NCI-H2171 treated with DMSO at 0.1 percent for 48 hours (cell line): ENCODE measurements at regions not wholly inside any gene's neighbourhood (a gene's known extent, or its start where the extent isn't known, plus 50 kb on each side); places are given as distances from the start of the nearest gene placed in this dataset.

Source experiments
- DNase-seq: peaks from one replicate; lab custom pipeline; 2025; lab: John Stamatoyannopoulos, UW

DNA sequence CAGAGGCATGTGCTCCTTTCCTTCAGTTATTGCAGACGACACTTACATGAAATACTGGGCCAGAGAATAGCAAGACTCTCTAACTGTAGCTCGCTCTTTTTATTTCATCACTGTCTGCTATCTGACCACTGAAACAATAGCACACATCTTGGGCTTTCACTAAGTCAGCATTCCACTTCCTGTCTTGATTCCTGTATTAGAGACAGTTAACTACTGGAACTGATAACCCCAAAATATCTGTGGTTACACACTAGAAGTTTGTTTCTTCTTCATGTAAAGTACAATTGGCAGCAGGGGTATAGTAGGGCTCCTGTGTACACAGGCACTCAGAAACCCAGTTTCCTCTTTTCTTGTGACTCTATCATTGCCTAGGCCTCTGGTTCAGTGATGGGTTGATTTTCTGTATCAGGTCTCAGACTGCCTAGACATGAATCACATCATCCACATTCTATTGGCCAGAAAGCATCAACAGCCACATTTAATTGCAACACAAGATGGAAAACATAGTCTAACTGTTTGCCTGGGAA, 230.2 kb upstream of the CD96 start:
- DNase-seq, result no peak

DNA sequence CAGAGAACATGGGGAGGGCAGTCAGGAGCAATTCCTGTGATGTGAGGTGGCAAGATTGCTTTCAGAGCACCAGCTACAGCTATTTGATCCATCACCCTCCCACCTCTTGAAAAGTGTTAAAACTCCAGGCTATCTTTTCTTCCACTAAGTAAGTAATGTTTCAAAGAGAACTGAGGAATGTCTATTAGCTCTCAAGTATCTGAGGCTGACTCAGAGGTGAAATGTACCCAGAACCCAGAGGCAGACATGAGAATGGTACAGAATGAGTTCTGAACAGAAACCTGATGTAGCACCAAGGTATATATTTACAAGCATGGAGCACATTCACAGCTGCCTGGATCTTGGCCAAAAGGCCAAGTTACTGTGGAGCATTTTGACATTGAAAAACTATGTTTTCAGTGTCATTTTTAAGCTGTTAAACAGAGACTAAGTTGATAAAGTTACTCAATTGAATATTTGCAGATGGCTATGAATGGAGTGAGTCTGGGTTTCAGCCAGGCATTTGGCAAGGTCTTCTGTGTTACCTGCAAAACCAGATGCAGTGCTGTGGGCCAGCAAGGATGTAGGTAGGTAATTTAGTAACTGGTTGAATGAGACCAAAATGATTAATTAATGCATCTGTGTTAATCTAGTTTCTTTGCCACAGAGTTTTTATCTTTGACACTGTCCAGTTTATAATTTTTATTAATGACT, 227.7 kb upstream of the CD96 start:
- no peak for DNase-seq

DNA sequence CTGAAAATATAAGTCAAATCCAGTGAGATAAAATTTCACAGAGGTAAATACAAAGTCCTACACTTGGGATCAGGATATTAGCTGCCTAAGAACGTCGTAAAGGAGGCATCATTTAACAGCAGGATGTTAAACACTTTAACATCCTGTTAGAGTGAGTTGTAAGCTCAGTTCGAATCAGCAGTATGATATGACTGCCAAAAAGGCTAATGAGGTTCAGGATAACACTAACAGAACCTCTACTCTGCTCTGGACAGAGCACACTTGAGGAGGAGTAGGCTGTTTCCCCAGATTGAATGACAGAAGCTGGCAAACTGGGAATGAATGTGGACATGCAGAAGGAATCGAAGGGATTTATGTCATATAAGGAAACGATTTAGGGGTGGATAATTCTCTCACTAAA, 227.1 kb upstream of the CD96 start:
- DNase-seq, result no peak

DNA sequence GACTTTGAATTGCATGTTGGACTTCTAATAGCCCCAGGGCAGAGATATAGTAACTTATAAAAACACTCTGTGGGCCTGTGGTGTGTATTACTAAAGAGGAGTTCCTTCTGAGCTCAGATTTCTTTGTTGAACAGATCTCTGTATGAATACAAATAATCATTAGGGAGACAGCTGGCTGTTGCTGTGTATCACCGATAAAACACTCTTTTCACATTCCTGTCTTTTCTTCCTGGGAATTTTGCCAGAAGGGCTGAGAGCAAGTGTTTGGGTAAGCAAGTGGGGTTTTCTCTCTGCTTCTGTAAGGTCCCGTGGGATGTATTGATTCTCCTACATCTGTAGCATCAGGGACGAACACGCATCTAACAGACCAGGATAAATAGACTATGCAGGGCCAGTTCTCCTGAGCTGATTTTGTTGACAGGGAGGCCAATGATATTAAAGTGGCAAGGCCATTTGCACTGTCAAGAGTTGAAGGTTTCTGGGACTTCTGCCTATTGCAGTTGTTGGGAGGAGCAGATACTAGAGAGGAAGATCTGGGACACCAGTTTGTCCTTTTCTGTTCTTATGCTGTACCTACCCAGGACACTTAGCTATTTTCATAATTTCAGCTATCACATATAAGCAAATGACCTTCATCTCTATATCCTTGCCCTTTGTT, 225.9 kb upstream of the CD96 start:
- DNase-seq, result peak; percentile 87

DNA sequence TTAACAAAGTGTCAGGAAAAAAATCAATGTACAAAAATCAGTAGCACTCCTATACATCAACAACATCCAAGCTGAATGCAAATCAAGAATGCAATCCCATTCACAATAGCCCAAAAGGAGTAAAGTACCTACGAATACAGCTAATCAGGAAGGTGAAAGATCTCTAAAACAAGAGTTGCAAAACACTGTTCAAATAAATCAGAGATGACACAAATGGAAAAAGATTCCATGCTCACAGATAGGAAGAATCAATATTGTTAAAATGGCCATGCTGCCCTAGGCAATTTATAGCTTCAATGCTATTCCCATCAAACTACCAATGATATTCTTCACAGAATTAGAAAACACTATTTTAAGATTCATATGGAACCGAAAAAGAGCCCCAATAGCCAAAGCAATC, 223.7 kb upstream of the CD96 start:
- DNase-seq, result no peak

DNA sequence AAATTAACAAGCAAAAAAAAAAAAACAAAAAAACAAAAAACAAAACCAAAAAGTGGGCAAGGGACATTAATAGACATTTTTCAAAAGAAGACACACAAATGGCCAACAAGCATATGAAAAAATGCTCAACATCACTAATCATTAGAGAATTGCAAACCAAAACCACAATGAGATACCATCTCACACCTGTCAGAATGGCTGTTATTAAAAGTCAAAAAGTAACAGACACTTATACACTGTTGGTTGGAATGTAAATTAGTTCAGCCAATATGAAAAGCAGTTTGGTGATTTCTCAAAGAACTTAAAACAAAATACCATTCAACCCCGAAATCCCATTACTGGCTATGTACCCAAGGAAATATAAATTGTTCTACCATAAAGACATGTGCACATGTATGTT, 222.4 kb upstream of the CD96 start:
- no peak for DNase-seq

DNA sequence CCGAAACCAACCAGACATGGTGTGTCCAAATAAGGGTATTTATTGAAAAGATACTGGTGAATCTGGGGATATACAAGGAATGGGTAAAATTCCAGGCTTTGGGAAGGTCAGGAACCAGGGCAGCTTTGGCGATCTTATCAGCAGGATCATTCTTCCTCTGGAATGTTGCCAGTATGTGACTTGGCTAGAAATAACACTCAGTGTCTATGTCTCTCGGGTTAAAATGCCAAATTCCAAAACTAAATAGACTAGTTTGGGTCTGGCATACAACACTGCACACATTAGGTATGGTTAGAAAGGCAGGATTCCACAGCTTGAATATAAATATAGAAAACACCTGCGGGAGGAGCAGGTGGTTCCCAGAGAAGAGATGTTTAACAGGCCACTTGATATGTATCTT, 220.2 kb upstream of the CD96 start:
- DNase-seq, result peak; percentile 8

DNA sequence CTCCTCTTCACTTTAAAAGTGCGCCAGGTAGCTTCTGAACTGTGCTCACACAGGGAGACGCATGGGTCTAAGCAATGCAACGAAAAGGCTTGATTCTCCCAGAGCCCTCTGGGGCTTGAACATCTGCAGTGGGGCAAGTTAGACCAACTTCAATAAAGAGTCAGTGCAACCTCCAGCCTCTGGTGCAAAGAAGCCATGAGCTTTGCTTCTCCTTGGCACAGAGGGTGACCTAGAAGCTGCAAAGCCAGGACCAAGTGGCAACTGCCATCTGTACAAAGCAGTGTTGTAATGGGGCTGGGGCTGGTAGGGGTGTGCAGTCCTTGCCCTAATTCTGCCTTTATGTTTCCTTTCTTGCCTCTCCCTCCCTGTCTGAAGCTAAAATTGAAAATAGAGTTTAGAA, 219.0 kb upstream of the CD96 start:
- no peak for DNase-seq

DNA sequence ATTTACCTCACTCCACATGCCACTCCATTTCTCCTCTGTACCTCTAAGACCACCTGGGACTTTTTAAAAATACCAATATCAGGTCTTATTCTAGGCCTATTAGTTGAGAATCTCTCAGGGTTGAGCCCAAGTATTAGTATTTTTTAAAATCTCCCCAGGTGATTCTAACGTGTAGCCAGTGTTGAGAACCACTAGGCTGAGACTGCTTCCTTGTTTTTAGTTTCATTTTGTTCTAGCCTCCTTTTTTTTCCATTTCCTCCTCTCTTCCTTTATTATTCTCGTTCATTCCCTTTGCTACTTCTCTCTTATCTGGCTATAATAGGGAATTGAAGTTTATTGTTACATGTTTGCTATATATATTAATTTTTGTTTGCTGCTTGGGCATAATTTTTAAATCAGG, 217.8 kb upstream of the CD96 start:
- DNase-seq, result no peak

DNA sequence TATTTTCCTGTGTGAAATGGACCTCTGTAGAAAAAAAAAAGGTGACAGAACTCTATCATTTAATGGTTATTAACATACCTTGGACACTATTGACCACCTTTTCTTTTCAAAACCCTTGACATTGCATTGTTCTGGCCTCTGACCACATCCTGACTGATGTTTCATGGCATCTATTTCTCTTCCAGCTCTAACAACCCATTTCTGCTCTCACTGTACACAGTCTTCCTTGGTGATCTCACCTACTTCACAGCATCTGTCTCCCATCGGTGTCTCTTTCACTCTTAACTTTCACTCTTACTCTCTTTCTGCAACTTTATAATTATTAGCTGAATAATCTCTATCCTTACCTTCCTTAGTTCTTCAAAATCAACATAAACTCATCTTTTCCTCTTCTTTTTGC, 217.4 kb upstream of the CD96 start:
- no peak for DNase-seq

DNA sequence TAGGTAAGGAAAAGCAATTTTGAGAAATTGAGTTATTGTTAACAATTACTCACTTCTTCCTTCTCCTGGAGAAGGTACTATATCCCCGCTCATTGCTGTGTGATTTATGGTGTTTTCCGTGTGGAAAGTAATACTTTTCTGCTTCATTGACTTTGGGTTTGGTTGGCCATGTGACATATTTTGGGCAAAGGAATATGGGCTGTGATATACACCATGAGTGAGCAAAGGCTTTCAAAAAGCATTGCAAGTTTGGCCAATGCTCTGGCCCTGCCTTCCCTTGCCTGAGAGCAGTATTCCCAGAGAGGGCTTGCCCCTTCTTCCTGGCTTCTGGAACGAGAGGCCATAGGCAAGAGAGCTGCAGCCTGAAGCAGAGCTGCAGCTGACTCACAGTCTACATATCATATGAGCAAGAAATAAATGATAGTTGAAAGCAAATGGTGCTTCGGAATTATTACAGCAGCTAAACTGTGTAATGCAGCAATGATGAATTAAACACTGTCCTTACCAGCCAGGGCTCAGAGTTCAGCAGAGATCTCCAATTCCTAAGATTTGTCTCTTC, 216.8 kb upstream of the CD96 start:
- DNase-seq, result no peak

DNA sequence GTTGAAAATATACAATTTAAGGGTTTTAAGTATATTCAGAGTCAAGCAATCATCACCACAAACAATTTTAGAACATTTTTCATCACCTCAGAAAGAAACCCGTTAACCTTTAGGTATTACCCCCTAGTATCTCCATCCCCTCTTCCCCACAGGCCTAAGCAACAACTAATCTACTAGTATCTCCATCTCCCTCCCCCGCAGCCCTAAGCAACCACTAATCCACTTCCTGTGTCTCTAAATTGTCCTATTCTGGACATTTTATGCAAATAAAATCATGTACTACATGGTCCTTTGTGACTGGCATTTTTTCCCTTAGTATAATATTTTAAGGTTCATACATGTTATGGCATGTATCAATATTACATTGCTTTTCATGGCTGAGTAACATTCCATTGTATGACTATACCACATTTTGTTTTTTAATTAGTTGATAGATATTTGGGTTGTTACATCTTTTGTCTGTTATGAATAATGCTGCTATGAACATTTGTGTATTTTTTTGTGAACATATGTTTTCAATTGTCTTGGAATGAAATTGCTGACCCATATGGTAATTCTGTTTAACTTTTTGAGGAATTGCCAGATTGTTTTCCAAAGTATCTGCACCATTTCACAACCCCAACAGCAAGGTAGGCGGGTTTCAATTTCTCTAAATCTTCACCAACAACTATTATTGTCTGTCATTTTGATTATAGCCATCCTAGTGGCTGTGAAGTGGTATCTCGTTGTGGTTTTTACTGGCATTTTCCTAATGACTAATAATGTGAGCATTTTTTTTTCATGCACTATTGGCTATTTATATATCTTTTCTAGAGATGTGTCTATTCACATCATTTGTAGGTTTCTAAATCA, 215.6 kb upstream of the CD96 start:
- DNase-seq, result no peak

DNA sequence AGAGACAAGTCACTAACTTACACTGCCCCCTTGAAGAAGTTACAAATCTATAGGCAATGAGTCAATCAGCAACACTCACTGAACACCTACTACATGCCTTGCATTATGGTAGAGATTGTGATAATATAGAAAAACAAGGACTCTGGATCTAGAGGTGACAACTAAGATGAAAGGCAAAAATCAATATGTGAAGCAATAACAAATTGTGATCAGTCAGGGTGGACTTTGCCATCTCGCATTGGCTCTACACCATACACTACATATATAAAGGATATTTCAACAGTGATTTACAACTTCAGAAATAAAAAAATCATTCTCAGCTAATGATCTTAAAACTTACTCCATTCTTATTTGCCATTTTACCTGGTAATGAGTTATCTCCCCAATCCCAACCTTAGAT, 210.7 kb upstream of the CD96 start:
- no peak for DNase-seq

DNA sequence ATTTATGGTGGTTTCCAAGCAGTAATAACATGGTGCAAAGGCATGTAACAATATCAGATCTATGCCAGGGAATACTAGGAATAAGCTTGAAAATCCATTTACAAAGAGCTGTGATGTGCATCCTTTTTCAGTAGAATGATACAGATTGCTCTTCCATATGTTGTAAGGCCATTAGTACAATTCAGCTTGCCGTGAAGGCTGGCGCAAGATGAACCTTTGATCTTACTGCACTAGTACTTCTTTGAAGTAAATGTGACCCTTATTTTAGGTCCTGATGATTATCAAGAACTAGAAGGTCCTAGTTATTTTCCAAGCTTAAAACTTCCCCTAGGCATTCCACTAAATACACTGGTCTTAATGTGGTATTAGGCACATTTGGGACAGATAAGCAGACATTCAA, 210.1 kb upstream of the CD96 start:
- DNase-seq, result no peak

DNA sequence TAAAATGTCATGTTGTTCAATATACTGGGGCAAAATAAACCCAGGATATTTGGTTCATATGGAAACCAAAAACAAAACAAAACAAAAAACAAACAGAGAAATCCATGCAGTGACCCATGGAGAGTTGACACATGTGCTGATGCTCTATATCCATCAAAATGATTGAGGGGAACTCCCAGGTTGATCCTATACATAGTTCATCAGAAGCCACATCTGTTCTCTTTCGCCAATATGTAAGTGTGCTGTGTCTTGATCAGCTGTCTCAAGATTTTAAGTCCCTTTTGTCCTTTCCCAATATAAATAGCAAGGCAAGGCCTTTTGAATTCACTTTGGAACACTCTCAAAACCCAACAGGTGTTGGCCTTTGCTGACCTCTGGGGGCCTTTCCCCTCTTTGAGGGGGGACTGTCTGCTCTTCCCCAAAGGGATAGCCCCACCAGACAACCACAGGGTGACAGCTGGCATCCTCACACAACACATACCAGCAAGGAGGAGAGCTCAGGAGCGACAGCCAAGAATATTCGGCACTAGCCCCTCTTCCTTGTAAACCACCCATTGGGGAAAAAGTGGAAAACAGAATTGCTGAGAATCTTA, 209.4 kb upstream of the CD96 start:
- peak; percentile 10 for DNase-seq

DNA sequence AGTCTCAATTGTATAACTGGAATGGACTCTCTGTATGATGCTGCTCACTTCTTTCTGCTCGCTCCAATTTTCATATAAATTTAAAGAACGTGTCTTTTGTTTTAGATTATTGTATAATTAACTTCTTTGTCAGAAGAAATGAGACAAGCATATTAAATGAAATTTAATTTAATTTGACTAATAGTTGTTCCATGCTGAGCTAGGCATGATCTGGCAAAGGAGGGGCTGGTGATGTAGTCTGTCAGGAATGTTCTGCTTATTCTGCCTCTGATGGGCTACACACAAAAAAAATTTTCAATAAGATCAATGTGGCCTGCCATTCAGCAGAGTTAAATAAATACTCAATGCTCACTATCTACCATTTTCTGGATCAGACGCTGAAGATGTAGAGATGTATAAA, 208.4 kb upstream of the CD96 start:
- DNase-seq, result no peak

DNA sequence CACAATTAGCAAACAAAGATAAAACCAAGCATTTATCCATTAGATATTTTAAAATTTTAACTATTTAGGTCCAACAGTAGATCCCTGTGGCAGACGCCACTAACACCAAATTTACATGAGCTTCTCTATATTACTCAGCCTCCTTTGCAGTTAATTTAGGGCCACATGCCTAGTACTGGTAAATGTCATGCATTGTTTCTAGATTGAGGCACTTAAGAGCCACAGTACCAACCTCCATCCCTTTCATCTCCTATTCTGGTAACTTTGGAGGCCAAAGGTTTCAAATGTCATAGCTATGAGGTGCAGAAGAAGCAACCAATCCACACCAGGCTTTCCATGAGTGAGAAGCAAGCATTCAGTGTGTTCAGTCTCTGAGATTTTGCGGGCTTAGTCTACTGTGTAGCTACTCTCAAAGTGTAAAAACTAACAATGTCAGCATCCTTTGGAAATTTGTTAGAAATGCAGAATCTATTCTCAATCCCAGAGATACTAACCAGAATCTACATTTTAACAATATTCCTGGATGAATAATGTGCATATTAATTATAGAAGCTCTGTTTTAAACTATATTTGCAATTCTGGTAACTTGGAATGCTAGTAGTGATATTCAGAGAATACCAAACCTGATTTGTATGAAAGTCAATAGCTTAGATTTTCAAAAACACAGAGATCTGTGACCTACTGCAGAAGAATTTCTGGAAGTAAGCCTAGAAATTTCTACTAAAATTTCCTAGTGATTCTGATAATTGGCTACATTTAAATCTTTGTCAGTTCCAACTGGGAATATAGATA, 206.3 kb upstream of the CD96 start:
- no peak for DNase-seq

DNA sequence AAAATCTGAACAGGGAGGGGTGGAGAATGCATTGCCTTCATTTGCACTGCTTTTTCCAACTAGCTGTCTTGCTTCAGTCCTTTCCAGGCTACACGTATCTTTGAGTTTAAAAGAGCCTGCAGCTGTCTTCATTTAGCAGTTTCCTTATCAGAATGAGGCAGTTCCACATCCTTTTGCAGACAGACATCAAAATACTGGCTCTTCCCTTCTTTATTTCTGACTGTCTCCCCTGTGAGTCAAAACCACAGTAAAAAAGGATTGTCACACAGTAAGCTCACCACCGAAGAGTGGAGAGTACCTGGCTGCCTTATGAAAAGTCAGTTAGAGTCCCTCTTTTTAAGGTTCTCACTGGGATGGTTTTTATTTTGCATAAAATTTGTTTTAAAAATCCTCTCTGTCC, 205.5 kb upstream of the CD96 start:
- DNase-seq, result no peak

DNA sequence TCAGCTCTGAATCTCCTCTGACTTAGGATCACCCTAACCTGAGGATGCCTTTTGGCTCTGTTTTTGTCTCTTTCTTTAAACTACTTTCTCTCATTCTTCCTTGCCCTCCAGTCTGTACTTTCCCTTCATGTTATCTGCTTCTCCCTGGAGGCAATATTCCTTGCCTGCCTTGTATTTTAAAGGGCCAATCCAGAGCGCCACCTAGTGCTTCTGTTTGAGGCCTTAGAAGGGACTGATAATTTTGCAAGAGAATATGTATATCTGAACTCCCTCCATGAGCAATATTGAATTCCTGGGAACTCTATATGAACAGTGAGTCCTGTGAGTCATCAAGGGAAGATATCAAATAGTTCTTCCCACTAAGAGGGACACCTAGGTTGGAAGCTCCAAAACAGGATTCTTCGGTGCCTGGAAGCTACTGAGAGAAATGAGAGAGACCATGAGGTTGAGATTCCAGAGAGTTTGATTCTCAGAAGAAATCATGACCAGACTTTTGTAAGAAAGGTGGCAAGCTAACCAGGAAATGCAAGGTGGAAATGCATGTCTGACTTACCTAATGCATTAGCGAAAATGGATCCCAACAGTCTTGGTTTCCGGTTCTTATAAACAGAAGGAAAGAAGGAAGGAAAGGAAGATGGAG, 203.8 kb upstream of the CD96 start:
- peak; percentile 62 for DNase-seq

DNA sequence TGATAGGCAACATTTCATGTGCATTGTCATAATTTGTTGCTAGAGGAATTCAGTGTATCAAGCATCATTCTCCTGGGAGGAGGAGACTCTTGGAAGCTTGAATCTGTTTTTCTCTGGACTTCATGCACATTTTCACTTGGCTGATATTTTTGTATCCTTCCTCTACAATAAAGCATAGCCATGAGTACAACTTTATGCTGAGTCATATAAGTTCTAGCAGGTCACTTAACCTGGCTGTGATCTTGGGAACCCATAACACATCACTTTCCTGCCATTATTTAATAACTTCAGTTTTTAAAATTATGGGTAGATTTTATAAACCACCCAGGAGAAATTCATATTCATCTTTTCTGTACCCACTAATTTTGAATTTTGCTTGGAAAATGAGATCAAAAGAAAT, 203.0 kb upstream of the CD96 start:
- DNase-seq, result no peak

DNA sequence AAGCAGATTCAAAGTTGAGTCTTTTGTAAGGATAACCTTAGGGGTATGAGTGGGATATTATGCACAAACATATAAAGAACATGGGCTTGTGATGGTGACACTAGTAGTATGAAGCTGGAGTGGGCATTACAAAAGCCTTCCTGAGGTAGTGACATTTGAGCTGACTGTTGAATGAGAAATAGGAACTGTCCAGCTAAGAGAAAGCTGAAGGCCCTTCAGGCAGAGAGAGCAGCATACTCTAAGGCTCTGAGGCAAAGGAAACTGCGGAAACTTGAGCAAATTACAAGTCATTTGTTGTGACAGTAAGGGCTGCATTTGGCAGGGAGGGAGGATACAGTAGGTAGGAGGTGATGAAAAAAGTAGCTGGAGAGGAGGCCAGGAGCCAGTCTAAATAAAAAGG, 190.7 kb upstream of the CD96 start:
- DNase-seq, result no peak
